ENCODE measurements at regions not wholly inside any gene's neighbourhood (a gene's known extent, or its start where the extent isn't known, plus 50 kb on each side); places are given as distances from the start of the nearest gene placed in this dataset.
A peak's percentile ranks its signal among the peaks of the same experiment; 100 is the strongest.

DNA sequence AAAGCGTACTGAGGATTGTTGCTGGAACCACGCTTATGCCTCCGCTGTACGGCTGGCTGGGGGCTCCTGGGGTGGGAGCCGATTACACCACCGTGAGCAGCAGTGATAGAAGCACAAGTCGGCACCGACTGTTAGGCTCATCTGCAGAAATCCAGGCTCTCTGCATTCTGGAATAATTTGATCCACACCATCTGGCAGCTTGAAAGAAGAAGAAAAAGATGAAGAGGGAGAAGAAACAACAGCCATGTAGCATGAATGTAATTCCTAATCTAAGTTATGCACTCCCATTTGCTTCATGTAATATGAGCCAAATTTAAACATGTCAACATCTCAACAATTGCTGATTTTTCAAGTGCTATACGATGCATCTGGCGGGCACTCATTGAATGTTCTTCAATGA, 84.6 kb upstream of the DHX15 start:
- DNase-seq, result no peak

DNA sequence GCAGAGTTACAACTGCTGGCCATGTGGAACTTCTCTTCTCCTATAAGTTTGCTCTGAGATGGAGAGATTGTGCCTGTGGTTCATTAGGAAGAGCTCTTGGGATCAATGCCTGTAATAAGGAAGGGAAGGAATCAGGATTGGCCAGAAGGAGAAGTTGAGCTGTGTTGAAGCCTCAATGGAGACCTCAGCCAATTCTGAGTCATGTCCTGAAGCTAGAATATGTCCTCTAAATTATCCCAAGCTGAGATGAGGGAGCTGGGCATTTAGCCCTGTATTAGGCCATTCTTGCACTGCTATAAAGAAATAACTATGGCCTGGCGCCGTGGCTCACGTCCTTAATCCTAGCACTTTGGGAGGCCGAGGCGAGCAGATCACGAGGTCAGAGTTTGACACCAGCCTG, 85.4 kb upstream of the DHX15 start:
- DNase-seq, result no peak

DNA sequence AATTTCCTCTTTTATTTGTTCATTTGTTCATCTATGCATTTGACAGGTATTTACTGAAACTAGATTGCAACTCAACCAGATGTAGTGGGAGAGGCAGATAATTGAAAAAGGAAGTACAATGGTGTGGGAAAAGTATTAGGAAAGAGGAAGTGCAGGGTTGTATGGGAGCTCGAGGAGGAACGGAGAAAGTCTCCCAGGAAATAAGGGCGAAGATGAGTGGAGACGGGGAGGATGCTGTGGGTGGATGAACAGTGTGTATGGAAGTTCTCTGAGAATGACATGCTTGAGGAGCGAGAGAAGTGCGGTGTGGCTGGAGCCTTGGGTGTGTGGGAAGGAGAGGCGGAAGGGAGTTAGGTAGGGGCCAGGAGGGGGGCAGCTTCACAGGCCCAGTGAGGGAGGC, 87.5 kb upstream of the DHX15 start:
- no peak for DNase-seq

DNA sequence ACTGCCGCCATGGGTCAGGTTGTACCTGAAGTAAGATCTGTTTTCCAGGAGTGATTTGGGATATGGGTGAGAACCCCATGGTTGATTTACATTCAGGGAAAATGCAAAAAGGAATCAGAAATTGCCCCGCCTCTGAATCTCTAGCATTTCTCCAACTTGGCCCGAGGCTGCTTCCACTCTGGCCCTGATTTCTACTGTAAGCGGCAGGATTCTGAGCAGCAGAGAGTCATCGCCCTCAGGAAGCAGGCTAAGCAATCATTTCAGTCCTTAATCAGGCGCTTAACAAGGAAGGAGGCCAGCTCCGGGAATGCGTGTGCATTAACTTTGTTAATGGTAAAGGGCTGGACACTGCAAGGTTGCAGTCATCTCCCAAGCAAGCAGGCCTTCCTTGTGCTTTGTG, 88.5 kb upstream of the DHX15 start:
- no peak for DNase-seq

DNA sequence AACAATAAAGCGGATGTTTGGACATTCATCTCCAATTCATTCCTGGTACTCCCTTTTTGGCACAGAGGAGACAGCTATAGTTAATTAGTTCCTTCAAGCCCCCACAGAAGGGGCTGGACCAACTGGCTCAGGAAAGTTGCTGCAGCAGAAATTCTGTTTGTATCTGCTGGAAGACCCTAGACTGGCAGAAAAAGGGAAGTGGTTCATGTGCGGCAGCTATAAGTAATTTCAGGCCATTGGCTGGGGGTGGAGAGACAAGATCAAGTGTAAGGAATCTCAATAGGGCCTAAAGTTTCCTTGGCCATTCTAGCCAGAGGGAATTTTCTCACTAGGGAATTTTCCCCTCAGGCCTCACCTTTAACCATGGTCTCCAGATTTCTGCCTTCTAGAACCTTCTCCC, 89.9 kb upstream of the DHX15 start:
- DNase-seq, result no peak

DNA sequence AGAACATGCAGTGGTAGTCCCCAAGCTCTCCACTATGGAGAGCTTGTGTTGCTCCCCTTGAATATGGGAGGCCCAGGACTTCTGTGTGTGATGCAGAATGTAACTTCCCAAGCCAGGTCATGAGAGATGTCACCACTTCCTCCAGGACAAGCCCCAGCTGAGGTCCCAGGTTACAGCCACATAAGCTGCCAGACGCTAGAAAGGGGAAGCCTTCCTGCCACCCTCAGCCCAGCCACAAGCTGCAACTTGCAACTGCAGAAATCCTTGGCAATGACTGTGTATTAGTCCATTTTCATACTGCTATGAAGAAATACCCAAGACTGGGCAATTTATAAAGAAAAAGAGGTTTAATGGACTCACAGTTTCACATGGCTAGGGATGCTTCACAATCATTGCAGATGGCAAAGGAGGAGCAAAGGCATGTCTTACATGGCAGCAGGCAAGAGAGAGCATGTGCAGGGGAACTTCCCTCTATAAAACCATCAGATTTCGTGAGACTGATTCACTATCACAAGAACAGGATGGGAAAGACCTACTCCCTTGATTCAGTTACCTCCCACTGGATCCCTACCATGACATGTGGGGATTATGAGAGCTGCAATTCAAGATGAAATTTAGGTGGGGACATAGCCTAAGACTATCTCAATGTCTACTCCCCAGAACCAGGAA, 91.5 kb upstream of the DHX15 start:
- DNase-seq, result no peak

DNA sequence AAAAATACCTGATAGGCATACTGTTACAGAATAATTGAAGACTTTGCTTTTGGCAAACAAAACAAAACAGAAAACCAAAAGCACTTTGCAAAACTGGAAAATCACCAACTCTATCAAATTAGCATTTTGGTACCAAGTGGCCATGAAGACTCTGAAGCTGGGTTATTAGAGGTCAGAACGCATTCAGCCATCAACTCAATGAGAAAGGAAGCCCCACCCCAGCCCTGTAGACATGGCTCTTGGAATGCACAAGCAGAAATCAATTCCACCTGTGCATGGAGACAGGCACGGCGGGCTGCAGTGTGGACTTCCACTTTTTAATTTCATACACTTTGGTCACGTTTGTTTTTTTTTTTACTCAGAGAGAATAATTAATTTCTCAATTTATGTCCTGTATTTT, 93.6 kb upstream of the DHX15 start:
- no peak for DNase-seq

DNA sequence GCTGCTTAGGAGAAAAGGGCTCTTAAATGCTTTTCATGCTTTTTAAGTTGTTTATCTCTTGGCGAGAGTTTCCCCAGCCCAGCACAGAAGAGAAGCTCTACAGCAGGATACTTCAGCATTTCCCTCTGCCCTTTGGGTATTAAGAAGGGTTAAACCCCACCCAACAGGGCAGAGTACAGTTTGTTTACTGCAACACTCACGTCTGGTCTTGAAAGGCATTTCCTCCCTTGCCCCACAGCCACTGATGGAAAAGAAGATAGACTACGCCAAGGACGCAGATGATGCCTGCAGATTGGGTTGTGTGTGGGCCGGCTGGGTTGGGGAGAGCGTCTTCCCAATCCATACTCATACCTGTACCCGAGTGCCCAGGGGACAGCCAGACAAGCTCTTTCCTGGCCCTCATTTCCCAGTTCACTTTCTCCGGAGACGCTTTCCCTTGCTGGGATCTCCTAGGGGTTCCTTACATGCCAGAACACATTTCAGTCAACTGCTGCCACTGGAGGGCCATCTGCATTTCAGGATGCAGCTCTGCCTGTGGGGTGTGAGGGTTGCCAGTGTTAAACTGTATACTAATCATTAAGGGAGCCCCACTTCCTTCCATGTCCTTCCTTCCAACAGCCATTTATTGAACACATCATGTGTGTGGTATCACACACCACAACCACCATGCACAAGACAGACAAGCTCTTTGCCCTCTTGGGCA, 96.5 kb upstream of the DHX15 start:
- DNase-seq, result no peak

DNA sequence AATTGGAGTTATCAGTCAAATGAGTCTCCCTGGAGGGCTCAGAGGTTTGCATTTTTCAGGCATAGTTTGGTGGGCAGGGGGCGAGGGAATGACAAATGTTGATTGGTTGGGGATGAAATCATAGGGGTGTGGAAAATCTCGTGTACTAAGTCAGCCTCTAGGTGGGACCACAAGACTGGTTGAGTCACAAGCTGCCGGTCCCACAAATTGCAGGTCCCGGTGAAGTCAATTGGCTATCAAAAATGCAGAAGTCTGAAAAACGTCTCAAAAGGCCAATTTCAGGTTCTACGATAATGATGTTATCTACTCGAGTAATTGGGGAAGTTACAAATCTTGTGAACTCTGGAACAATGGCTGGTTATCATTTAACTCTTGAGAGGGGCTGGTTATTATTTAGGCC, 98.8 kb upstream of the DHX15 start:
- DNase-seq, result no peak

DNA sequence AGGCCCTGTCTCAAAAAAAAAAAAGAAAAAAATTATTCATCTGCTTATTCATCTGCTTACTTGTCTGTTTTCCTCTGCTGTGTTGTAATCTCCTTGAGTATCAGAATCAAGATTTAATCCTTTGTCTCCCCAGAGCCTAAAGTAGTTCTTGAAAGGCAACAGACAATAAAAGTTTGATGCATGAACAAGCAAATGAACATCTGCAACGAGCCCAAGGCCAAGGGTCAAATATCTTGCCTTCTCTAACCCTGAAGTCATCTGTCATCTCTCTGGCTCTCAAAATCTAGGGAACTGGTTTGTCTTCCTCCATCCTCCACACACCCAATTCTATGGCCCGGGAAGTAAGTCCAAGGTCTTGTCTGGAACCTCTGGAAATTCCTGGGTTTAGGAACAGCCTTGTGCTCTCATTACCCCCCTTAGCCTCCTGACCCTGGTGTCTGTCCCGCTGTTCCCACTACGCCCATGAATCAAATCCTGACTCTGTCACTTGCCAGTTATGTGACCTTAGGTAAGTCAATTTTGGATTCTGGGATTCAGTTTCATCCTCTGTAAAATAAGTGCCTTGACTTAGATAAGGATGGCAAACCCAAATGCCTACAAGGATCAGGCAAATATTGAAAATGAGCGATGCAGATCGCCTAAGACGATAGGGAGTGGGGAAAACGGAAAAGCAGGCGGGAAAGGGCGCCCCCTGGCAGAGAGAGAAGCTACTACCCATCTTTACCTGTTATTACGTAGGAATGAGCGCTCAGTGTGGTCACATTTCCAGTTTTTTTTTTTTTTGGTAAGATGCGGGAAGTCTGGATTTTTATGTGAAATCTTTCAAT, 102.7 kb upstream of the DHX15 start:
- DNase-seq, result peak; percentile 7

DNA sequence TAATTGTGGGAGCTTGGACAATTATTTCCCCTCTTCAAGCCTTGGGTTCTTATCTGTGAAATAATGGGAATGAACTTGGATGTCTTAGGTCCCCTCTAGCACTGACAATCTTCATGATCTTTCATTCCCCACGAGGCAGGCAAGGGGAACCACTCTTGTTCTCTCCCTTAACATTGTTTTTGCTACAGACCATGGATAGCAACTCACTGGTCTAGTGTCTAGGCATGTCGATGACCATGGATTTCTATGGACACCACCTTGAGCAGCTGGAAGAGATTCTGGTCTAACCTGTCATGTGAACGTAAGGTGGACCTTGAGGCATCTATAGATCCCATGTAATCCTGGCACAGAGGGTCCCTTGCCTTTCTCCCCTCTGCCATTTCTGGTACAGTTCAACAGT, 104.1 kb upstream of the DHX15 start:
- DNase-seq, result no peak

DNA sequence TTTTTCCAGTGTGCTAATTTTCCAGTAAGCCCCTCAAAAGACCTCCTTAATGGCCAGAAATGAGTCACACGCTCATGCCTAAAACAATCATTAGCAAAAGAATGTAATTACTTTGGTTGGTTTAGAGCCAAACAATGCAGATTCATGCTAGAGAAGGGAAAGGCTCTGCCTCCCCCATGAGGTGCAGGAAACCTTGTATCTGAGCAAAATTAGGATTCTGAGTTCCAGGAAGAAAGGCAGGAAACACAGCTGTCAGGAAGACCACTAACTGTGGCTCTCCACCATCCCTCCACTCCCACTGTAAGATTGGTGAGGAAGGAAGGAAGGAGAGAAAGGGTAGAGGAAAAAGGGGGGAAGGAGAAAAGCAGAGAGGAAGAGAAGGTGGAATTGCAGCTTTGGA, 104.9 kb upstream of the DHX15 start:
- DNase-seq, result no peak

DNA sequence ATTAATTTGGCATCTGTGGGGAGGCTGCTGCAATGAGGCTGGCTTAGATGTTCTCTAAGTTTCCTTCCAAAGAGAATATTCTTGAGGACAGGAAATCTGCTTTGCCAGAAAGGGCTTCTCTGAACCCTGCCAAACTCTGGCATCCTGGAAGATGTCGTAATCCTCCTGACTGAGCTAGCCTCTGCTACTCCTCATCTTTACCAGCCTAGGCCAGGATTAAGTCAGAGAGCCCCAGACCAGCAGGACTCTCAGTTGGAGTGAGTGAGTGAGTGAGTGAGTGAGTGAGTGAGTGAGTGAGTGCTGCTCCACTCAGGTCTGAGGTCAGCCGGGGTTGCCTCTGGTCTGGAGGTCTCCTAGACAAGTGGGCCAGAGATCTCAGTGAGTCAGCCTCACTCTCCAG, 104.9 kb upstream of the SOD3 start:
- DNase-seq, result no peak

DNA sequence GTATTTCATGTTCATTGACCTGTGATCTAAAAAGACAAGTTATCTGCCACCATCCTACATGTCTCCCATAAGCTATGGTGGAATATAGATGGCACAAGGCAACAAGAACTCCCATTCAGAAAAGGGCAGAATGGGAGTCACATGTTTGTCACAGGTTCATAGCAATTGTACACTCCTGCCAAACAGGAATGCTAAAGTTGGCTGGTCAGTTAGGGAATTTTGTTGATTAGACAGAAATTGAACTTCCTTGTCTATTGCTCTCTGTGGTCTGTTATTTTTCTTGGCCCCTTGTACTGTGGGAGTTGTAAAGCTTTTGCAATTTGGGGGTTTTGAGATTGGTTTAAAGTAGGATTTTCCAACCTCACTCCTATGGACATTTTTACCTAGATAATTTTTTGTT, 101.7 kb upstream of the SOD3 start:
- no peak for DNase-seq

DNA sequence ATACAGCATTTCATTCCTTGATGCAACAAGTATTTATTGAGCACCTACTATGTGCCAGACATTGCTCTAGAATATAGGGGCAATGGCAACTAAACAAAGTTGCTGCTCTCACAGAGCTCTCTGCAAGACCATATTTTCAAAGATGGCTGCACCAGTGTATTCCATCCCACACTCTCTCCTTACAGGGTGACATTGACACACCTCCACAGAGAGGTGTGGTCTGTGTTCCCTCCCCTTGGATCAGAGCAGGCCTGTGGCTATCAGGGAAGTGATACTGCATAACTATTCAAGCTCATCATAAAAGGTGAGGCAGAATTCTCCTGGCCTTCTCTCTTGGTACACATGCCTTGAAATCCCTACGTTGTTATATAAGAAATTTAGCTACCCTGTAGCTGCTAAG, 95.3 kb upstream of the SOD3 start:
- no peak for DNase-seq

DNA sequence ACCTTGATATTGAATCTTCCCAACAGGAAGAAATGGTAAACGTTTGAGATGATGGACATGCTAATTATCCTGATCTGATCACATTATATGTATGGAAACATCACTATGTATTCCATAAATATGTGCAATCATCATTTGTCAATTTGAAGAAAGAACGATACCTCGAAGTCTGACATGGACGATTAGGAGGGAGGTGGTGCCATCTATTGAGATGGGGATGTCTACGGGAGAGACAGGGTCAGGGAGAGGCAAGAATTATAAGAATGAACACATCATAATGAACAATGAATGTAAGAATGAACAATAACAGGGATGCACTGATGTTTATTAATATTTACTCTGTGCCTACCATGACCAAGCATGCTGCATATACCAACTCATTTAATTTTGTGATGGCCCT, 93.7 kb upstream of the SOD3 start:
- no peak for DNase-seq

DNA sequence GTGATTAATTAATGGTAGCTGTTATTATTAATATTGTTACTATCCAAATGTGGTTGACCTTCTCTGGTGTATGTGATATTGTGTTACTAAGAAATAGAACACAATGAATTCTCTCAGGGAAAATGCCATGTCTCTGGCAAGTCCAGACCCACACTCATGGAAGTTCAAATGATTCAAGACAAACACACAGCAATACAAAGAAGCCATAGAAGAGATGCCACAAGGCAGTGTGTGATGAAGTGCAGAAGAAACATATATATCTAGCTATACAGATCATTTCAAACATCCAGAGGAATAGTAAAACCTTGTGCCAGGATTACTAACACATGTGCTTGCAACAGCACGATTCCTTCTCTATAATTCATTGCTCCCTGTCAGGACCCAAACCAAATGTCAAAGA, 93.1 kb upstream of the SOD3 start:
- no peak for DNase-seq

DNA sequence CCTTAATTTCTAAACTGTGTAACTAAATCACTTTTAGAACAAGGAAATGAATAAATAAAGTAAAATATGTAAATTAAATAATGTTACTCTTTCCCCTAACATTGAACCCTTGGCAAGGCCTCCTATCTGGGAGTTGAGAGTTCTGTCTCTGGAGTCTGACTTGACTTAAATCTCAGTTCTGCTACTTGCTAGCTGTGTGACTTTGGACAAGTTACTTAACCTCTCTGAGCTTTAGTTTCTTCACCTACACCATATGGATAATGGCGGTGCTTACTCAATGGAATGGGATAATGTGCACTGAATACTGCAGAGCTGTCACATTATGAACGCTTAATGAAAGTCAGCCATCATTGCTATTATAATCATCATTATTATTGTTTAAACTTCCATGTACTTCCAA, 92.1 kb upstream of the SOD3 start:
- DNase-seq, result no peak

DNA sequence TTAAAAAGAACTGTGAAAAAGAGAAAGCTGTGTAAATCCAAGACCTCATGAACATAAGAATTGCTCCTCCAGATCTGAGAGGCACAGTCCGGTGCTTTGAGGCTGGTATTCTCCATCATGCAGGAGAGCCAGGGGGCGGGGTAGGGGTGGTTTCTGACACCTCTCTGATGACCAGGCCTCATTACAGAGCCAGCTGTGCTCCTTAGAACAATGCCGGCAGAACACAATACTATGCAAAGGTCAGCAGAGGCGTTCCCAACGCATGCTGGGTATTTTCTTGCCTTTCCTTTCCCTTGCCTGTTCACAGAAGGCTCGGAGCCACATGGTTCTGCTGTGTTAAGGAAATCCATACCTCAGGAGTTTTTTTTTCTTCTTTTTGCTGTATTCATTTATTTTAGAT, 91.2 kb upstream of the SOD3 start:
- DNase-seq, result no peak

DNA sequence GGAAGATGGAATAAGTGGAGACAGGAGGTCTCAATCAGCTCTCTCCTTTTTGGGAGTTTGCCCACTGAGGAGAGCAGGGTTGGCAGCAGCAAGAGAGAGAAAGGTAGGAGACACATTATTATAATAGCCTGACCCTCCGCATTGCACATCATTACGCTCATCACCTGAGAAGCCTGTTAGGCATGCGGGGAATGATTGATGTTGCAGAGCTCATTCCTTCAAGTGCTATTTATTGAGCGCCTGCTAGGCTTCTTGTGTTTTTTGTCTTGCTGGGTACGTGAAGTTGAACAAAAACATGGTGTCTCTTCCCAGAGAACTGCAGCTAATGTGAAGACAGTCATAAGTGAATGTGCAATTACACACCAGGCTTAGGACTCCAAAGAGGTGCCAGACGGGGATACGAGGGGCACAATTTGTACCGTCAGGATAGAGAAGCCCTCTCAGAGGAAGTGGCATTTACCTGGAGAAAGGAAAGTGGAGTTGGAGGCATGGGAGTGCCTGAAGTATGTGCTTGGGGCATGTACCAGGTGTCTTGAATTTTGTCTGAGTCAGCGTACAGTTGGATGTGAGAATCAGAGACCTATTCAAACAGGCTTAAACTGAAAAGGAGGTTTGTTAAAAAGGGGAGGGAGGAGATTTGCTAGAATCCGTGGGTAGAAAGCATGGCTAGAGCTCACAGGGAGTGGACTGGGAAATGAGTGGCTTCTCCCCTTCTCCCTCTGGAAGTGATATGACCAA, 90.2 kb upstream of the SOD3 start:
- no peak for DNase-seq

DNA sequence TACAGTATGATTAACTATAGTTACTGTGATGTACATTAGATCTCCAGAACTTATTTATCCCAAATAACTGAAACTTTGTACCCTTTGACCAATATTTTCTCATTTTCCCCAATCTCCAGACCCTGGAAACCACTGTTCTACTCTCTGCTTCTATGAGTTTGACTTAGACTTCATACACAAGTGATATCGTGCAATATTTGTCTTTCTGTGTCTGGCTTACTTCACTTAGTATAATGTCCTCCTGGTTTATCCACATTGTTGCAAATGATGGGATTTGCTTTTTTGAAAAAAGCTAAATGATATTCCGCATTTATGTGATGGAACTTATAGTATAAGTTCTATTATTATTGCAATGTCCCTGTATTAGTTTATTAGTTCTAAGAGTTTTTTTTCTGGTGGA, 81.8 kb upstream of the SOD3 start:
- no peak for DNase-seq

DNA sequence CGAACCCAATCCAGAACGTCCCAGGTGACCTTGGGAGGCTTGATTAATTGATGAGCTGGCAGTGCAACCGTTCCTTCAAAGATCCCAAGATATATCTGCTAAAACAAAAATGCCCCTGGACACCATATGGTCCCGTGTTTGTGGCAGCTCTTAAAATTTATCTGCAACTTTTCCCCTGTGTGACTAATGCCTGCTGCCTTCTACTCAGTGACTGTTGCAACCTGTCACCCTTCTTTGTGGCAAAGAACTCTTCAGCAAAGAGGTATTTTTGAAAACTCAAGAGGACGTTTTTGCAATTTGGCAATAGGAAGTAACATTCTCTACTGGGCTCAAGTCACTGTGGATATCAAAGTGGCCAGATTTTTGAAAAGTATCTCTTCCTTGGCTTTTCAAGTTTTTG, 75.8 kb upstream of the SOD3 start:
- no peak for DNase-seq

DNA sequence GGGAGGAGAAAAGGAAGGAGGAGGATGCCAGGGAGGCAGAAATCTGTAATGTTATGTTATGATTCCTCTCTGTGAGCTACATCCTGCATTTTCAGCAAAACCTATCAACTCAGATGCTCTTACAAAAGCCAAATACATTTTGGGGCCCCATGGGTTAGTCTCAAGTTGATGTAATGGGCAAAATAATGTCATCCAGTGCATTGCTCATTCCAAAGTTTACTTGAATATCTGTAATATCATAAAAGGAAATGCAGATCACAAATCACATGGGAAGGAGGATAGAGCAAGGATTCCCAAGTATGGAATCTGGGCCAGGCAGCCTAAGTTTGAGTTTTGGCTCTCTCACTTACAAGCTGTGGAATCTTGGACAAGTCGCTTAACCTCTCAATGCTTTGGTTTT, 74.9 kb upstream of the SOD3 start:
- no peak for DNase-seq

DNA sequence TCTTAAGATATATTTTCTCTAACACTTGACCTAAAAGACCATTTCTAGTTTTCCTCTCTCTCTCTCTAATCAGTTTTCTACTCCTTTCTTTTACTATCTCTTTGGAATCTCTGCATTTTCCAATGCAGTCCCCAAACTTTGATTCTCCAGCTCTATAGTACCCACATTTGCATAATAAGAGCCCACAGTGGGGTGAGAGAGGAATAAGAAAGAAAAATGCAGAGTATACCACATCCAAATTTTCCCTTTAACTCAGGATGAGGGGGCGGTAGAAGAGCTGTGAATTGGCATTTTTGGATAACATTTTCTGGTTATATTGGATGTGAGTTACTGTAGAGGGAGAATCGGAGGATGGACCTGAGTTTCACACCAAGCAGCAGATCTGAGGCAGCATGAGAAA, 74.4 kb upstream of the SOD3 start:
- DNase-seq, result no peak

All from stimulated activated CD4-positive, alpha-beta T cell treated with anti-CD3 and anti-CD28 coated beads, Interleukin-4, amount 100 ng/mL, for 1 hour (primary cell).